HepG2 (cell line): ENCODE measurements at regions not wholly inside any gene's neighbourhood (a gene's known extent, or its start where the extent isn't known, plus 50 kb on each side); places are given as distances from the start of the nearest gene placed in this dataset.

ENCODE experiments used
- ATAC-seq: fragments of 200-7000 bp; cut with Tn5 transposase; 3 replicates; pipeline ENCODE4 v1.9.1; 2020; ENCODE audit warnings: mild to moderate bottlenecking, moderate library complexity
- BruUV-seq: library from RNA; stranded (reverse); fragments of 400-500 nt; replicated peaks from 2 replicates; lab custom pipeline; 2021; lab: Mats Ljungman, UMichigan
- CTCF ChIA-PET: fragments of 300-600 bp; formaldehyde crosslinking; extraction: SDS; loops from one replicate; lab custom pipeline; 2021; ENCODE audit warnings: low total read pairs, inconsistent platforms, low intra/inter-chr PET ratio; lab: Yijun Ruan, JAX
- POLR2A ChIA-PET: fragments of 350-600 bp; sonication (Branson Sonifier 250); formaldehyde crosslinking; loops from one replicate; lab custom pipeline; 2020; ENCODE audit warnings: antibody characterized with exemption, inconsistent platforms; lab: Yijun Ruan, JAX
- DNase-seq: peaks from one replicate; pipeline ENCODE4 v3.0.0-alpha.2; 2015; ENCODE audit warnings: low spot score
- FAIRE-seq: peaks from 3 replicates; lab custom pipeline; 2011; peaks lifted over from hg19 to GRCh38; lab: Jason Lieb, UNC
- H2AFZ ChIP-seq: one replicate; pipeline ENCODE4 v1.6.1; 2011; ENCODE audit warnings: low read length, inconsistent platforms
- H3K27ac ChIP-seq: fragments of 300-600 bp; 3 replicates; pipeline ENCODE4 v1.8.0; 2011; ENCODE audit warnings: mixed run types, mild to moderate bottlenecking, mixed read lengths, low read length, inconsistent platforms; ENCODE audit not compliant: insufficient read depth; ENCODE audit errors: extremely low read length
- H3K27me3 ChIP-seq, 2 experiments: fragments of 200-600 bp in 1 of 2; 2 replicates in 1 of 2; 3 replicates in 1 of 2; pipeline versions ENCODE4 v1.6.0 to v1.8.0; 2011; ENCODE audit warnings: low read length in 2 of 2, mild to moderate bottlenecking in 2 of 2, moderate library complexity in 2 of 2, inconsistent platforms in 1 of 2; ENCODE audit not compliant: insufficient read depth in 2 of 2, control insufficient read depth in 1 of 2
- H3K36me3 ChIP-seq, 2 experiments: fragments of 200-600 bp in 1 of 2; replicated peaks in 1 of 2; 2 replicates in 1 of 2; 3 replicates in 1 of 2; pipeline versions ENCODE4 v1.5.1 to v1.8.0; 2011; ENCODE audit warnings: low read length in 2 of 2, inconsistent platforms in 1 of 2; ENCODE audit not compliant: insufficient read depth in 2 of 2, control insufficient read depth in 1 of 2
- H3K4me1 ChIP-seq: 2 replicates; pipeline ENCODE4 v1.5.1; 2012; ENCODE audit warnings: low read length, inconsistent platforms; ENCODE audit not compliant: insufficient read depth
- H3K4me2 ChIP-seq: 2 replicates; pipeline ENCODE4 v1.6.0; 2011; ENCODE audit warnings: low read depth, low read length, inconsistent platforms
- H3K4me3 ChIP-seq, 3 experiments: fragments of 200-600 bp in 1 of 3; sonication (generic), shearing (Covaris generic) in 1 of 3; replicated peaks in 1 of 3; 2 replicates each; pipeline ENCODE4 v1.5.1; 2011 to 2016; ENCODE audit warnings: low read length in 3 of 3, inconsistent platforms in 2 of 3, low read depth in 2 of 3, mild to moderate bottlenecking in 2 of 3, control low read depth in 1 of 3, mixed read lengths in 1 of 3; ENCODE audit not compliant: insufficient read depth in 1 of 3
- H3K79me2 ChIP-seq: one replicate; pipeline ENCODE4 v1.6.1; 2011; ENCODE audit warnings: low read length, inconsistent platforms; ENCODE audit not compliant: insufficient read depth
- H3K9ac ChIP-seq: 2 replicates; pipeline ENCODE4 v1.6.0; 2011; ENCODE audit warnings: mild to moderate bottlenecking, low read depth, low read length, inconsistent platforms; ENCODE audit not compliant: insufficient read depth
- H3K9me3 ChIP-seq: 2 replicates; pipeline ENCODE4 v1.5.1; 2012; ENCODE audit warnings: mild to moderate bottlenecking, low read length
- H4K20me1 ChIP-seq: 2 replicates; pipeline ENCODE4 v1.6.0; 2011; ENCODE audit warnings: inconsistent platforms, mild to moderate bottlenecking, low read length, moderate library complexity; ENCODE audit not compliant: insufficient read depth
- HDAC2 ChIP-seq: sonication (generic); formaldehyde crosslinking; IDR thresholded peaks from 2 replicates; pipeline ENCODE4 v1.4.0; 2020; ENCODE audit warnings: missing genetic modification reagents
- NBN ChIP-seq: fragments of 450-650 bp; conservative IDR thresholded peaks from 2 replicates; pipeline ENCODE4 v1.6.1; 2017
- PAF1 ChIP-seq: IDR thresholded peaks from 2 replicates; pipeline ENCODE4 v1.6.1; 2016; ENCODE audit warnings: missing genetic modification reagents, missing compliant biosample characterization
- ZNF691 ChIP-seq: sonication (generic); formaldehyde crosslinking; IDR thresholded peaks from 2 replicates; pipeline ENCODE4 v1.4.0; 2020; ENCODE audit warnings: missing genetic modification reagents, low read depth, mild to moderate bottlenecking, borderline replicate concordance
- ZSCAN29 ChIP-seq: sonication (generic); formaldehyde crosslinking; conservative IDR thresholded peaks from 2 replicates; pipeline ENCODE4 v1.4.0; 2020; ENCODE audit warnings: mild to moderate bottlenecking, missing genetic modification reagents
- ZXDC ChIP-seq: sonication (generic); formaldehyde crosslinking; IDR thresholded peaks from 2 replicates; pipeline ENCODE4 v1.5.0; 2020; ENCODE audit warnings: mild to moderate bottlenecking, missing genetic modification reagents
- WGBS: methylation state at CpG from one replicate; pipeline ENCODE4 v1.1.6; 2017; ENCODE audit warnings: low lambda C conversion rate; 5-methylcytosine and 5-hydroxymethylcytosine counted together
- in situ Hi-C: cut with HindIII; loops from 2 replicates; pipeline ENCODE4 v1.10.0; 2017; ENCODE audit warnings: low pct_unique_long_range_greater_than_20kb; ENCODE audit not compliant: extremely low pct_ligation_motif_present
- intact Hi-C: fragments of 100-400 bp; cut with micrococcal nuclease; formaldehyde crosslinking; loops from one replicate; pipeline ENCODE4 v1.10.0; 2022; ENCODE audit not compliant: unreplicated experiment
- TF ChIP-seq, protein P1 (sequence below): sonication (generic); formaldehyde crosslinking; IDR thresholded peaks from 2 replicates; pipeline ENCODE4 v1.4.0; 2020; ENCODE audit warnings: mild to moderate bottlenecking, missing genetic modification reagents

DNA sequence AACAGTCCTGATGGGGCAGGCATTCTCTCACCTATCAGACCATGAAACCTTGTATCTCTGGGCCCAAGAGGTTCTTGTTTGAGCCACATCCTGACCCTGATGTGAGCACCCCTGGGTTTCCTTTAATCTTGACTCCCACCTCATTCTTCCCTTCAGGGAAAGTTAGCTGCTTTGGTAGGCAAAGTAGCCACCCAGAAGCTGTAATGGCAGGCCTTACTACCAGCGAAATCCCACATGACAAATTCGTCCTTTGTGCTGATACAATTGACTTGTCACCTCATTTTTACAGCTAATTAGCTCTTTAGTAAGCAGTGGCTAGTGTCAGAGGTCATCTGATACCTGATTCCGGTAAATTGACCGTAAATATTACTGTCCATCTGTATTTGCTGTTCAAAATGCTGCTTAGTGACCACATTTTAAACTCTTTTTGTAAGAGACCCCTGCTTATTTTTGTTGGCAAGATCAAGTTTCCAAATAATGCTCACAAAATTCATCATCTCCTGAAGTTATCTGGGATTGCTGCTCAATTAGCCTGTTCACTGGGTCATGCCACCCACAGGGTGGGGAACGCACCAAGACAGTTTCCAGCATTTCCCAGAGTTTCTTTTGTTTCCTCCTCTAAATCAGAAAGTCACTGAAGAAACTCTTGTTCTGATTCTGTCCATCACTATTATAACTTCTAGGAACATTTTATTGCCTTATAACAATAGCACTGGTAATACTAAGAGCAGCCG lies 329.7 kb downstream of the GPAT3 start:
- H3K9me3 ChIP-seq: no peaks in the 10 kb centered on the region
- ChIA-PET CTCF (no interaction called here), POLR2A (no interaction called here)
- BruUV-seq: no TSS peak
- no peak for FAIRE-seq
- H2AFZ ChIP-seq: no peak overlapping the region
- H3K4me1 ChIP-seq: peaks cover 8% of the 10 kb centered on the region
- H3K4me3 ChIP-seq: no peak overlapping the region
- DNase-seq: no peak
- no peak for TF ChIP-seq HDAC2
- ATAC-seq: no peak
- H3K27me3 ChIP-seq: no peaks in the 10 kb centered on the region
- in situ Hi-C loops: no loop called here
- no peaks in the 10 kb centered on the region for H4K20me1 ChIP-seq
- no peaks in the 10 kb centered on the region for H3K79me2 ChIP-seq
- 31% methylated on average over 6 of the region's 6 CpGs for WGBS
- no peaks in the 10 kb centered on the region for H3K36me3 ChIP-seq
- H3K4me2 ChIP-seq: no peak overlapping the region
- no peak overlapping the region for H3K9ac ChIP-seq
- no peak overlapping the region for H3K27ac ChIP-seq
- intact Hi-C loops: no loop called here

DNA sequence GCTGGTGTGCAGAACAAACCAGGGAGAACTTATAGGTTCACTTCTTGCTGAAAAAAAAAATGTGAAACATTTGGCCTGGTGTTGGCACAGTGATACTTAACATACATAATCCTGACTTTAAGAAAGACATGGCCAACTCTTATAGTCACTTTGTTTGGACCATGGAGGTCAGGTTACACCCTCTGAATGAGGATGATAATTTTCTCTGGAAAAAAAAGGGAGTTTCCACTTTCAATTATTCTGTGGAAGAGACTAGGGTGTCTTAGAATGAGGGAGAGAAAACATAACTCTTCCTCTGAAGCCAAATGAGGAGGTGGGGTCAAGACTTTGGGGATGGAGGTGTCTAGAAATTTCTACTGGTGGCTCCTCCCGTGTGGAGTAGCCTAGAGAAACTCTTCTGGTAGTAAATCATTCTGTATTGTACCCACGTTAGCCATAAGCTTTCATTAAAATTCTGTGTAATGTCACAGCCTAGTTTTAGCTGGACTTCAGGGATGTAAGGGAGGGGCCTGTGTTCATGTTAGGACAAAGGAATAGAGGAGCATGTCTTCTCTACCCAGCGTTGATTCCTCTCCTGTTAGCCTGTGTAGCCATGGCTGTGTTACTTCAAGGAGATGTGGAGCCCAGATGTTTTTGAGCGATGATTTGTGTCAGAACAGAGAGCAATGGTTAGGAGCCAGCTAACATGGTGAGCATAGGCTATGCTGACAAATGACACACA lies 328.3 kb downstream of the GPAT3 start:
- no TSS peak for BruUV-seq
- intact Hi-C loops (no loop called here), in situ Hi-C loops (no loop called here)
- H3K36me3 ChIP-seq: no peaks in the 10 kb centered on the region
- no peaks in the 10 kb centered on the region for H3K9me3 ChIP-seq
- no peak overlapping the region for H3K9ac ChIP-seq
- WGBS: 54% methylated on average over 4 of the region's 4 CpGs
- no peak overlapping the region for H2AFZ ChIP-seq
- H4K20me1 ChIP-seq: no peaks in the 10 kb centered on the region
- H3K4me1 ChIP-seq: peaks cover 8% of the 10 kb centered on the region
- FAIRE-seq (no peak), DNase-seq (no peak), ATAC-seq (no peak)
- CTCF ChIA-PET: no interaction called here
- no peak overlapping the region for H3K27ac ChIP-seq
- H3K4me2 ChIP-seq: no peak overlapping the region
- no peaks in the 10 kb centered on the region for H3K79me2 ChIP-seq
- POLR2A ChIA-PET: no interaction called here
- H3K4me3 ChIP-seq: no peak overlapping the region
- no peaks in the 10 kb centered on the region for H3K27me3 ChIP-seq
- TF ChIP-seq ZXDC: no peak
- no peak for TF ChIP-seq ZSCAN29 (CRISPR knock-in tag)
- no peak for TF ChIP-seq NBN
- TF ChIP-seq, protein P1, sequence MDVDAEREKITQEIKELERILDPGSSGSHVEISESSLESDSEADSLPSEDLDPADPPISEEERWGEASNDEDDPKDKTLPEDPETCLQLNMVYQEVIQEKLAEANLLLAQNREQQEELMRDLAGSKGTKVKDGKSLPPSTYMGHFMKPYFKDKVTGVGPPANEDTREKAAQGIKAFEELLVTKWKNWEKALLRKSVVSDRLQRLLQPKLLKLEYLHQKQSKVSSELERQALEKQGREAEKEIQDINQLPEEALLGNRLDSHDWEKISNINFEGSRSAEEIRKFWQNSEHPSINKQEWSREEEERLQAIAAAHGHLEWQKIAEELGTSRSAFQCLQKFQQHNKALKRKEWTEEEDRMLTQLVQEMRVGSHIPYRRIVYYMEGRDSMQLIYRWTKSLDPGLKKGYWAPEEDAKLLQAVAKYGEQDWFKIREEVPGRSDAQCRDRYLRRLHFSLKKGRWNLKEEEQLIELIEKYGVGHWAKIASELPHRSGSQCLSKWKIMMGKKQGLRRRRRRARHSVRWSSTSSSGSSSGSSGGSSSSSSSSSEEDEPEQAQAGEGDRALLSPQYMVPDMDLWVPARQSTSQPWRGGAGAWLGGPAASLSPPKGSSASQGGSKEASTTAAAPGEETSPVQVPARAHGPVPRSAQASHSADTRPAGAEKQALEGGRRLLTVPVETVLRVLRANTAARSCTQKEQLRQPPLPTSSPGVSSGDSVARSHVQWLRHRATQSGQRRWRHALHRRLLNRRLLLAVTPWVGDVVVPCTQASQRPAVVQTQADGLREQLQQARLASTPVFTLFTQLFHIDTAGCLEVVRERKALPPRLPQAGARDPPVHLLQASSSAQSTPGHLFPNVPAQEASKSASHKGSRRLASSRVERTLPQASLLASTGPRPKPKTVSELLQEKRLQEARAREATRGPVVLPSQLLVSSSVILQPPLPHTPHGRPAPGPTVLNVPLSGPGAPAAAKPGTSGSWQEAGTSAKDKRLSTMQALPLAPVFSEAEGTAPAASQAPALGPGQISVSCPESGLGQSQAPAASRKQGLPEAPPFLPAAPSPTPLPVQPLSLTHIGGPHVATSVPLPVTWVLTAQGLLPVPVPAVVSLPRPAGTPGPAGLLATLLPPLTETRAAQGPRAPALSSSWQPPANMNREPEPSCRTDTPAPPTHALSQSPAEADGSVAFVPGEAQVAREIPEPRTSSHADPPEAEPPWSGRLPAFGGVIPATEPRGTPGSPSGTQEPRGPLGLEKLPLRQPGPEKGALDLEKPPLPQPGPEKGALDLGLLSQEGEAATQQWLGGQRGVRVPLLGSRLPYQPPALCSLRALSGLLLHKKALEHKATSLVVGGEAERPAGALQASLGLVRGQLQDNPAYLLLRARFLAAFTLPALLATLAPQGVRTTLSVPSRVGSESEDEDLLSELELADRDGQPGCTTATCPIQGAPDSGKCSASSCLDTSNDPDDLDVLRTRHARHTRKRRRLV (CRISPR knock-in tag): no peak
- no peak for TF ChIP-seq ZNF691 (CRISPR knock-in tag)
- no peak for TF ChIP-seq PAF1
